ENCODE measurements at regions not wholly inside any gene's neighbourhood (a gene's known extent, or its start where the extent isn't known, plus 50 kb on each side); places are given as distances from the start of the nearest gene placed in this dataset.

DNA sequence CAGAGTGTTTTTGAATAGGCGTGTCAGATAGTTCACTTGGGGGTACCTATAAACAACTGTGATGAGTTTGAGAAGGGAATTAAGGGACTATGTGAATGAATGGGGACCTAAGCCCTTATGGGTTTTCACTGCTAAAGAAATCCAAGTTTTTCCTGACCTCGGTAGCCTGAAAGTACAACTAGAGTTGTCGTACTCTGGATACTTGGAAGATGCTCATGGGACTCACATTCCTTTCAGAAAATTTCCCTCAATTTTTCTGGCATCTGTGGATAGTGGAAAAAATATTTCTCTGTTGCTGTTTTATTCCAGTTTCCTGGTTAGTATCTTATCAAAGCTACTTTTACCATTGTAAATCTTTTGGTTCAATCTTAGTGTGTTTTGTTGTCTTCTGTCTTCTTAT lies 1112.3 kb upstream of the SEMA6A start (continued):
- TF ChIP-seq YBX1 (IDR thresholded peaks at IDR 0.05) (no peak), SMARCA5 (IDR thresholded peaks at IDR 0.05) (no peak), SUZ12 (IDR thresholded peaks at IDR 0.05; ENCODE audit: unreplicated experiment) (no peak), BMI1 (IDR thresholded peaks at IDR 0.05; ENCODE audit: borderline replicate concordance) (no peak), NRF1 (conservative IDR thresholded peaks at IDR 0.05; ENCODE audit: low read depth, low read length) (no peak), MYC (IDR thresholded peaks at IDR 0.05; ENCODE audit: insufficient read depth, insufficient read length, insufficient replicate concordance, low read length, severe bottlenecking) (no peak), CREM (IDR thresholded peaks at IDR 0.05; ENCODE audit: low read depth) (no peak), JUND (IDR thresholded peaks at IDR 0.05; ENCODE audit: low read depth, low read length) (no peak)
- TF ChIP-seq, protein P1, sequence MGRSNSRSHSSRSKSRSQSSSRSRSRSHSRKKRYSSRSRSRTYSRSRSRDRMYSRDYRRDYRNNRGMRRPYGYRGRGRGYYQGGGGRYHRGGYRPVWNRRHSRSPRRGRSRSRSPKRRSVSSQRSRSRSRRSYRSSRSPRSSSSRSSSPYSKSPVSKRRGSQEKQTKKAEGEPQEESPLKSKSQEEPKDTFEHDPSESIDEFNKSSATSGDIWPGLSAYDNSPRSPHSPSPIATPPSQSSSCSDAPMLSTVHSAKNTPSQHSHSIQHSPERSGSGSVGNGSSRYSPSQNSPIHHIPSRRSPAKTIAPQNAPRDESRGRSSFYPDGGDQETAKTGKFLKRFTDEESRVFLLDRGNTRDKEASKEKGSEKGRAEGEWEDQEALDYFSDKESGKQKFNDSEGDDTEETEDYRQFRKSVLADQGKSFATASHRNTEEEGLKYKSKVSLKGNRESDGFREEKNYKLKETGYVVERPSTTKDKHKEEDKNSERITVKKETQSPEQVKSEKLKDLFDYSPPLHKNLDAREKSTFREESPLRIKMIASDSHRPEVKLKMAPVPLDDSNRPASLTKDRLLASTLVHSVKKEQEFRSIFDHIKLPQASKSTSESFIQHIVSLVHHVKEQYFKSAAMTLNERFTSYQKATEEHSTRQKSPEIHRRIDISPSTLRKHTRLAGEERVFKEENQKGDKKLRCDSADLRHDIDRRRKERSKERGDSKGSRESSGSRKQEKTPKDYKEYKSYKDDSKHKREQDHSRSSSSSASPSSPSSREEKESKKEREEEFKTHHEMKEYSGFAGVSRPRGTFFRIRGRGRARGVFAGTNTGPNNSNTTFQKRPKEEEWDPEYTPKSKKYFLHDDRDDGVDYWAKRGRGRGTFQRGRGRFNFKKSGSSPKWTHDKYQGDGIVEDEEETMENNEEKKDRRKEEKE (IDR thresholded peaks at IDR 0.05): no peak
- TF ChIP-seq, protein P2, sequence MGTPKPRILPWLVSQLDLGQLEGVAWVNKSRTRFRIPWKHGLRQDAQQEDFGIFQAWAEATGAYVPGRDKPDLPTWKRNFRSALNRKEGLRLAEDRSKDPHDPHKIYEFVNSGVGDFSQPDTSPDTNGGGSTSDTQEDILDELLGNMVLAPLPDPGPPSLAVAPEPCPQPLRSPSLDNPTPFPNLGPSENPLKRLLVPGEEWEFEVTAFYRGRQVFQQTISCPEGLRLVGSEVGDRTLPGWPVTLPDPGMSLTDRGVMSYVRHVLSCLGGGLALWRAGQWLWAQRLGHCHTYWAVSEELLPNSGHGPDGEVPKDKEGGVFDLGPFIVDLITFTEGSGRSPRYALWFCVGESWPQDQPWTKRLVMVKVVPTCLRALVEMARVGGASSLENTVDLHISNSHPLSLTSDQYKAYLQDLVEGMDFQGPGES (IDR thresholded peaks at IDR 0.05): no peak

DNA sequence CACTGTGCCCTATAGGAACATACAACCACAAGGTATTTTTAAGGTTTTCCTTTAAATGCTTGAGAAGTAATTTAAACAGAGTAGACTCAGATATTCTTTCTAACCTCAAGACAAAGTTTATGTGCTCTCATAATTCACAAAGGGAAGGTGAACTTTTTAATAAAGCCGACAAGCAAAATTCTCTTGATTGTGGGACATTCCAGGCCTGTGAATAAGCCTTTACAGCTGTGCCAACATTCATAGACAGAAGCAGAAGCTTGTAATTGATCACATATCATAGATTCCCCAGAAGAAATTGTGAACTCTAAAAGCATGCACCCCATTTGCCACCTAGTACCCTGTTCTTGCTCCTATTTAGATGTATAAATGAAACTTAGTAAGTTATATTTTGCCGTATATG lies 1107.8 kb upstream of the SEMA6A start:
- no peak for FAIRE-seq
- ChIA-PET POLR2A (no interaction called here), RAD21 (ENCODE audit: unreplicated experiment) (no interaction called here), CTCF (no interaction called here), SMC1A (ENCODE audit: uncharacterized antibody, unreplicated experiment) (no interaction called here)
- no TSS peak for BruUV-seq (replicated peaks)
- H3K9me3 ChIP-seq (replicated peaks; ENCODE audit: control insufficient read depth, insufficient read depth, low read length): no peaks in the 10 kb centered on the region
- H3K9ac ChIP-seq (ENCODE audit: control insufficient read depth, insufficient read depth, low read length): no peak overlapping the region
- no peaks in the 10 kb centered on the region for H3K79me2 ChIP-seq (ENCODE audit: control insufficient read depth, insufficient read depth, low read length)
- no peak for DNase-seq (ENCODE audit: low read depth, low spot score)
- whole genome bisulfite sequencing (ENCODE audit: insufficient coverage, insufficient replicate concordance, low lambda C conversion rate, missing lambda C conversion rate): 84% methylated on average over 2 of the region's 2 CpGs
- no peak overlapping the region for H3K4me3 ChIP-seq
- ATAC-seq: no peak
- intact Hi-C loops (cut with micrococcal nuclease; ENCODE audit: unreplicated experiment): no loop called here
- H3K27ac ChIP-seq (ENCODE audit: control insufficient read depth, insufficient read depth): no peak overlapping the region
- in situ Hi-C loops (cut with MboI): no loop called here
- no peaks in the 10 kb centered on the region; the same call in 1 of the 2 replicates for H3K4me1 ChIP-seq (ENCODE audit: control insufficient read depth, insufficient read depth, low read length)
- H3K4me2 ChIP-seq (ENCODE audit: control insufficient read depth, insufficient read depth): no peak overlapping the region
- H4K20me1 ChIP-seq (ENCODE audit: control insufficient read depth, insufficient read depth): no peaks in the 10 kb centered on the region
- no peak overlapping the region for H2AFZ ChIP-seq (ENCODE audit: control insufficient read depth, low read depth, low read length)
- no peaks in the 10 kb centered on the region; a peak in 1 of 4 replicates for H3K27me3 ChIP-seq (replicated peaks in 1 of 2; ENCODE audit: control insufficient read depth in 2 of 2, insufficient read depth in 2 of 2, low read length in 1 of 2)
- H3K36me3 ChIP-seq (ENCODE audit: control insufficient read depth in 2 of 2, insufficient read depth in 2 of 2, low read length in 1 of 2): no peaks in the 10 kb centered on the region
- TF ChIP-seq POLR2AphosphoS5 (IDR thresholded peaks at IDR 0.05; ENCODE audit: low read length) (no peak), SIX5 (IDR thresholded peaks at IDR 0.05; ENCODE audit: low read depth, low read length, severe bottlenecking) (no peak), PAX8 (IDR thresholded peaks at IDR 0.05) (no peak), MEF2B (IDR thresholded peaks at IDR 0.05; ENCODE audit: partially characterized antibody, poor library complexity, severe bottlenecking) (no peak), KAT2A (conservative IDR thresholded peaks at IDR 0.05; ENCODE audit: control insufficient read depth, low read depth, low read length) (no peak), FOXM1 (IDR thresholded peaks at IDR 0.05; ENCODE audit: low read depth, low read length) (no peak), POLR2AphosphoS2 (IDR thresholded peaks at IDR 0.05; ENCODE audit: low read depth, low read length) (no peak), ZZZ3 (IDR thresholded peaks at IDR 0.05; ENCODE audit: control insufficient read depth, insufficient read length, low read depth) (no peak)
- TF ChIP-seq, protein P3, sequence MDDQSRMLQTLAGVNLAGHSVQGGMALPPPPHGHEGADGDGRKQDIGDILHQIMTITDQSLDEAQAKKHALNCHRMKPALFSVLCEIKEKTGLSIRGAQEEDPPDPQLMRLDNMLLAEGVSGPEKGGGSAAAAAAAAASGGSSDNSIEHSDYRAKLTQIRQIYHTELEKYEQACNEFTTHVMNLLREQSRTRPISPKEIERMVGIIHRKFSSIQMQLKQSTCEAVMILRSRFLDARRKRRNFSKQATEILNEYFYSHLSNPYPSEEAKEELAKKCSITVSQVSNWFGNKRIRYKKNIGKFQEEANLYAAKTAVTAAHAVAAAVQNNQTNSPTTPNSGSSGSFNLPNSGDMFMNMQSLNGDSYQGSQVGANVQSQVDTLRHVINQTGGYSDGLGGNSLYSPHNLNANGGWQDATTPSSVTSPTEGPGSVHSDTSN (IDR thresholded peaks at IDR 0.05; ENCODE audit: insufficient replicate concordance, low read depth, low read length): no peak
- TF ChIP-seq, protein P2 (IDR thresholded peaks at IDR 0.05): no peak

All from GM12878 (cell line).